Neuron (in vitro differentiated cells): ENCODE measurements at regions not wholly inside any gene's neighbourhood (a gene's known extent, or its start where the extent isn't known, plus 50 kb on each side); places are given as distances from the start of the nearest gene placed in this dataset.

Source experiments
- H2AFZ ChIP-seq: one replicate; pipeline ENCODE4 v1.6.1; 2013; ENCODE audit warnings: low read depth, mild to moderate bottlenecking, inconsistent platforms, low read length, moderate library complexity
- H3K27me3 ChIP-seq: one replicate; pipeline ENCODE4 v1.6.1; 2013; ENCODE audit warnings: low read length; ENCODE audit not compliant: insufficient read depth
- H3K36me3 ChIP-seq: one replicate; pipeline ENCODE4 v1.6.1; 2013; ENCODE audit warnings: low read length; ENCODE audit not compliant: insufficient read depth
- H3K4me1 ChIP-seq: one replicate; pipeline ENCODE4 v1.6.1; 2013; ENCODE audit warnings: low read length; ENCODE audit not compliant: insufficient read depth
- H3K4me3 ChIP-seq: 2 replicates; pipeline ENCODE4 v1.5.1; 2013; ENCODE audit warnings: mild to moderate bottlenecking, low read length, moderate library complexity
- H3K9me3 ChIP-seq: one replicate; pipeline ENCODE4 v1.6.1; 2013; ENCODE audit warnings: low read length

GRCh38 chr2:157995117-157995516 is 106.6 kb upstream of the UPP2 start:
- no peaks in the 10 kb centered on the region for H3K36me3 ChIP-seq
- no peaks in the 10 kb centered on the region for H3K9me3 ChIP-seq
- no peak overlapping the region for H2AFZ ChIP-seq
- peaks cover 7% of the 10 kb centered on the region for H3K4me1 ChIP-seq
- no peaks in the 10 kb centered on the region for H3K27me3 ChIP-seq
- H3K4me3 ChIP-seq, result no peak overlapping the region

DNA sequence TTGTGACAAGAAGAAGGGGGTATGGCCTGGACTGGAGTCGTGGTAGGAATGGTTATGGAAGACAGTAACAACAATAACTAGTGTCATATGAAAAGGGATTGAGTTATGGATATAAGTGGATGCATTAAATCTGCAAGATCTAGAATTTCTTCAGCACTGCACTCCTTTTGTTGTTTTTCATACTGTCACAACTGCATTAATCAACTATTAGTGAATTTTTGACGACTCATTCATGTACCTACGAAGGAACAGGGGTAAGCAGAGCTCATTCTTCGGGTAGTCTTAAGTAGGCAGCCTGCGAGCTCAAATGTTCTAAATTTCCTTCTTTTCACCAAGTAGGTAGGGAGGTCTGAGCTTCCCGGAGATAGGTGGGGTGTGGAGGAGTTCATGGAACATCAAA is 109.7 kb upstream of the UPP2 start:
- no peak overlapping the region for H2AFZ ChIP-seq
- no peaks in the 10 kb centered on the region for H3K36me3 ChIP-seq
- H3K27me3 ChIP-seq, result no peaks in the 10 kb centered on the region
- peaks cover 10% of the 10 kb centered on the region for H3K4me1 ChIP-seq
- H3K9me3 ChIP-seq, result no peaks in the 10 kb centered on the region
- H3K4me3 ChIP-seq, result no peak overlapping the region

- Histone ChIP-seq H3K4me1 (peaks cover 8% of the 10 kb centered on the region), H3K9me3 (no peaks in the 10 kb centered on the region), H3K27me3 (no peaks in the 10 kb centered on the region), H3K36me3 (no peaks in the 10 kb centered on the region), H3K4me3 (no peak overlapping the region), H2AFZ (no peak overlapping the region)
Measured at GRCh38 chr2:157990173-157990572, 111.5 kb upstream of the UPP2 start.

DNA sequence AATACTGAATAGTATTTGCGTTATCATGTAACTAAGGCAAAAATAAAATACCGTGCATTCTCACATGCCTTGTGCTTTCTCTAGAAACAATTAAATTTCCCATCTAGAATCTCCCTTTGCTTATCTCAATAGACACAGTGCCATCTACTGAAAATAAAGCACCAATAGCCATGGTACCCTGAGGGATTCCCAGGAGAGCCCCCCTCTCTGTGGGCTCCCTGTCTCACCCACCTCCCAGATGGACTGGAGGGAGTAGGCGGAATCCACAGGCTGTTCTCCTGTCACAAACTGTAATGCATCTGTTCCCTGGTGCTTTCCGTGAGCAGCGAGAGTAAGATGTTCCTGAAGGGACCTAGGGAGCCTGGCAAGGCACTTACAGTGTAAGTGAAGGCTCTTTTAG is 112.4 kb upstream of the UPP2 start:
- Histone ChIP-seq H3K4me3 (no peak overlapping the region), H3K36me3 (no peaks in the 10 kb centered on the region), H2AFZ (no peak overlapping the region), H3K4me1 (peaks cover 8% of the 10 kb centered on the region), H3K9me3 (no peaks in the 10 kb centered on the region), H3K27me3 (no peaks in the 10 kb centered on the region)

- H3K4me3 ChIP-seq, result no peak overlapping the region
- H3K9me3 ChIP-seq, result no peaks in the 10 kb centered on the region
- peaks cover 8% of the 10 kb centered on the region for H3K4me1 ChIP-seq
- H3K27me3 ChIP-seq, result no peaks in the 10 kb centered on the region
- H3K36me3 ChIP-seq, result no peaks in the 10 kb centered on the region
- no peak overlapping the region for H2AFZ ChIP-seq
Measured at GRCh38 chr2:157986761-157987160, 110.6 kb upstream of the ACVR1 start.

- Histone ChIP-seq H2AFZ (no peak overlapping the region), H3K4me1 (peaks cover 1% of the 10 kb centered on the region), H3K27me3 (no peaks in the 10 kb centered on the region), H3K4me3 (no peak overlapping the region), H3K9me3 (peaks cover 2% of the 10 kb centered on the region), H3K36me3 (no peaks in the 10 kb centered on the region)
Measured at GRCh38 chr2:157984866-157985265, 108.7 kb upstream of the ACVR1 start.

GRCh38 chr2:157980020-157980419 is 103.9 kb upstream of the ACVR1 start:
- Histone ChIP-seq H3K4me3 (no peak overlapping the region), H3K4me1 (no peaks in the 10 kb centered on the region), H3K36me3 (no peaks in the 10 kb centered on the region), H2AFZ (no peak overlapping the region), H3K9me3 (peaks cover 2% of the 10 kb centered on the region), H3K27me3 (no peaks in the 10 kb centered on the region)

DNA sequence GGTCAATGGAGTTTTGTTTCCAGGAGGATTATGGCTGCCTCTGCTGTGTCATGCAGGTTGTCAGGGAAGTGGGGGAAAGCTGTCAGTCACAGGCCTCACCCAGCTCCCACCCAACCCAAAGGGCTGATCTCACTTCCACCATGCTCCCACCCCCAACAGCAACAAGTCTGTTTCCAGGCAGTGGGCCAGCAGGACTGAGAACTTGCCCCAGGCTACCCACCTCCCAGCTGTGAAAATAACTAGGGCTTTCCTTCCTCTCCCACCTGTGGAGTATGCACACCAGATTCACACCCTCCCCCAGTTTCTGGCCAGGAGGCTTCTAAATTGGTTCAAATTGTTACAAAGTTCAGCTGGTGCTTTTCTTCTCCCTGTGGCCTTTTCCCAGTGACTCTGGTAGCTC is 95.6 kb upstream of the ACVR1 start:
- Histone ChIP-seq H2AFZ (no peak overlapping the region), H3K27me3 (no peaks in the 10 kb centered on the region), H3K4me1 (no peaks in the 10 kb centered on the region), H3K9me3 (no peaks in the 10 kb centered on the region), H3K36me3 (no peaks in the 10 kb centered on the region), H3K4me3 (no peak overlapping the region)

DNA sequence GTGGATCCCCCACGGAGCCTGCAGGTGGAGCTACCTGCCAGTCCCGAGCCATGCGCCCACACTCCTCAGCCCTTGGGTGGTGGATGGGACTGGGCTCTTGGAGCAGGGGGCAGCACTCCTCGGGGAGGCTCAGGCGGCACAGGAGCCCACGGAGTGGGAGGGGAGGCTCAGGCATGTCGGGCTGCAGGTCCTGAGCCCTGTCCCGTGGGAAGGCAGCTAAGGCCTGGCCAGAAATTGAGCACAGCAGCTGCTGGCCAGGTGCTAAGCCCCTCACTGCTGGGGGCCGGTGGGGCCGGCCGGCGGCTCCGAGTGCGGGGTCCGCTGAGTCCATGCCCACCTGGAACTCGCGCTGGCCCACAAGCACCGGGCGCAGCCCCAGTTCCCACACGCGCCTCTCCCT is 91.7 kb upstream of the ACVR1 start:
- Histone ChIP-seq H3K4me1 (no peaks in the 10 kb centered on the region), H2AFZ (no peak overlapping the region), H3K36me3 (no peaks in the 10 kb centered on the region), H3K9me3 (no peaks in the 10 kb centered on the region), H3K27me3 (peaks cover 2% of the 10 kb centered on the region), H3K4me3 (no peak overlapping the region)

- no peaks in the 10 kb centered on the region for H3K36me3 ChIP-seq
- H2AFZ ChIP-seq, result no peak overlapping the region
- peaks cover 2% of the 10 kb centered on the region for H3K9me3 ChIP-seq
- no peaks in the 10 kb centered on the region for H3K4me1 ChIP-seq
- H3K4me3 ChIP-seq, result no peak overlapping the region
- H3K27me3 ChIP-seq, result peaks cover 2% of the 10 kb centered on the region
Measured at GRCh38 chr2:157959249-157959648, 83.1 kb upstream of the ACVR1 start.

- H2AFZ ChIP-seq, result no peak overlapping the region
- H3K4me1 ChIP-seq, result no peaks in the 10 kb centered on the region
- no peaks in the 10 kb centered on the region for H3K36me3 ChIP-seq
- peaks cover 2% of the 10 kb centered on the region for H3K9me3 ChIP-seq
- no peaks in the 10 kb centered on the region for H3K27me3 ChIP-seq
- no peak overlapping the region for H3K4me3 ChIP-seq
Measured at GRCh38 chr2:157957596-157957995, 81.5 kb upstream of the ACVR1 start.

GRCh38 chr2:157952558-157952957 is 76.4 kb upstream of the ACVR1 start:
- no peak overlapping the region for H3K4me3 ChIP-seq

DNA sequence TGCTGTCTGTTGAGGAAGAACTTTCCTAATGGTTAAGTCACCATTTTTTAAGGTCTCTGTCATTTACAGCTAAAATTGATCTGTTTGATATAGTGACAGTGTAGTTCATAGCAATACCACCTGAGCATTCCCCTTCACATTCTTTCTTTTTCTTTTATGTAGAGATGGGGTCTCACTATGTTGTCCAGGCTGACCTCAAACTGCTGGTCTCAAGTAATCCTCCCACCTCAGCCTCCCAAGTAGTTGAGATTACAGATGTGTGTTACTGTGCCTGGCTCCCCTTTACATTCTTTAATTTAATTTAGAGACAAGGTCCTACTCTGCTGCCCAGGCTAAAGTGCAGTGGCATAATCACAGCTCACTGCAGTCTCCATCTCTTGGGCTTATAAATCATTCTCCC is 72.7 kb upstream of the ACVR1 start:
- Histone ChIP-seq H3K36me3 (no peaks in the 10 kb centered on the region), H2AFZ (no peak overlapping the region), H3K4me3 (no peak overlapping the region), H3K27me3 (peaks cover 15% of the 10 kb centered on the region), H3K9me3 (no peaks in the 10 kb centered on the region), H3K4me1 (no peaks in the 10 kb centered on the region)

More at GRCh38 chr2:157952558-157952957, 76.4 kb upstream of the ACVR1 start:
- no peak overlapping the region for H2AFZ ChIP-seq
- no peaks in the 10 kb centered on the region for H3K36me3 ChIP-seq
- no peaks in the 10 kb centered on the region for H3K27me3 ChIP-seq
- H3K9me3 ChIP-seq, result no peaks in the 10 kb centered on the region
- H3K4me1 ChIP-seq, result no peaks in the 10 kb centered on the region

- H3K36me3 ChIP-seq, result no peaks in the 10 kb centered on the region
- H3K4me1 ChIP-seq, result no peaks in the 10 kb centered on the region
- no peaks in the 10 kb centered on the region for H3K9me3 ChIP-seq
- H3K4me3 ChIP-seq, result no peak overlapping the region
- no peak overlapping the region for H2AFZ ChIP-seq
- H3K27me3 ChIP-seq, result peaks cover 21% of the 10 kb centered on the region
Measured at GRCh38 chr2:157946919-157947557, 70.9 kb upstream of the ACVR1 start.
